ENCODE measurements at regions not wholly inside any gene's neighbourhood (a gene's known extent, or its start where the extent isn't known, plus 50 kb on each side); places are given as distances from the start of the nearest gene placed in this dataset.

DNA sequence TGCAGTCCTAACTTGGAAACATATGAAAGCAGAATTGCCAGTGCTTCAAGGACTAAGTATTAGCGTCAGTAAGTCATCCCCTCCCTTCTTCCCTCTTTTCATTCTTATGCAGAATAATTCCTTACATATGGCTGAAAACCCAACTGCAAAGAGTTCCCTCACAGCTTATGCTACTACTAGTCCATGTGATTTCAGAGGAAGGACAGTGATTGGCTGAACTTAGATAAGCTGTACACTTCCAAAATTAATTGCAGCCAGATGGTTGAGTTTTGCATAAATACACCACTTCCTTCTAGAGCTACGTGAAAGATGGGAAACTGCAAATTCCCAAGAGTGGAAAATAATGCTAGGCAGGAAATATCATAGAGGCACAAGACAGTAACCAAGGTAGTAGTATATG lies 730.4 kb downstream of the OLFM4 start:
- H3K4me3 ChIP-seq (ENCODE audit: low read depth, poor library complexity, severe bottlenecking): no peak overlapping the region
- intact Hi-C loops (cut with DNase I; ENCODE audit: low total_unique reads): no loop called here
- no peak for DNase-seq (ENCODE audit: low spot score in 2 of 2)
- TF ChIP-seq, protein P1, sequence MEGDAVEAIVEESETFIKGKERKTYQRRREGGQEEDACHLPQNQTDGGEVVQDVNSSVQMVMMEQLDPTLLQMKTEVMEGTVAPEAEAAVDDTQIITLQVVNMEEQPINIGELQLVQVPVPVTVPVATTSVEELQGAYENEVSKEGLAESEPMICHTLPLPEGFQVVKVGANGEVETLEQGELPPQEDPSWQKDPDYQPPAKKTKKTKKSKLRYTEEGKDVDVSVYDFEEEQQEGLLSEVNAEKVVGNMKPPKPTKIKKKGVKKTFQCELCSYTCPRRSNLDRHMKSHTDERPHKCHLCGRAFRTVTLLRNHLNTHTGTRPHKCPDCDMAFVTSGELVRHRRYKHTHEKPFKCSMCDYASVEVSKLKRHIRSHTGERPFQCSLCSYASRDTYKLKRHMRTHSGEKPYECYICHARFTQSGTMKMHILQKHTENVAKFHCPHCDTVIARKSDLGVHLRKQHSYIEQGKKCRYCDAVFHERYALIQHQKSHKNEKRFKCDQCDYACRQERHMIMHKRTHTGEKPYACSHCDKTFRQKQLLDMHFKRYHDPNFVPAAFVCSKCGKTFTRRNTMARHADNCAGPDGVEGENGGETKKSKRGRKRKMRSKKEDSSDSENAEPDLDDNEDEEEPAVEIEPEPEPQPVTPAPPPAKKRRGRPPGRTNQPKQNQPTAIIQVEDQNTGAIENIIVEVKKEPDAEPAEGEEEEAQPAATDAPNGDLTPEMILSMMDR (IDR thresholded peaks at IDR 0.05): no peak
- TF ChIP-seq POLR2A (IDR thresholded peaks at IDR 0.05): no peak
- WGBS, 2 donors: 25 to 42% methylated on average over 2 of the region's 2 CpGs

GRCh38 chr13:53775807-53776206 lies 747.2 kb downstream of the OLFM4 start:
- TF ChIP-seq, protein P1 (IDR thresholded peaks at IDR 0.05): no peak
- no peak for TF ChIP-seq POLR2A (IDR thresholded peaks at IDR 0.05)
- DNase-seq (ENCODE audit: low spot score in 2 of 2): no peak
- 78 to 90% methylated on average over 1 of the region's 1 CpG for whole genome bisulfite sequencing, 2 donors
- no peak overlapping the region for H3K4me3 ChIP-seq (ENCODE audit: low read depth, poor library complexity, severe bottlenecking)
- intact Hi-C loops (cut with DNase I; ENCODE audit: low total_unique reads): no loop called here

DNA sequence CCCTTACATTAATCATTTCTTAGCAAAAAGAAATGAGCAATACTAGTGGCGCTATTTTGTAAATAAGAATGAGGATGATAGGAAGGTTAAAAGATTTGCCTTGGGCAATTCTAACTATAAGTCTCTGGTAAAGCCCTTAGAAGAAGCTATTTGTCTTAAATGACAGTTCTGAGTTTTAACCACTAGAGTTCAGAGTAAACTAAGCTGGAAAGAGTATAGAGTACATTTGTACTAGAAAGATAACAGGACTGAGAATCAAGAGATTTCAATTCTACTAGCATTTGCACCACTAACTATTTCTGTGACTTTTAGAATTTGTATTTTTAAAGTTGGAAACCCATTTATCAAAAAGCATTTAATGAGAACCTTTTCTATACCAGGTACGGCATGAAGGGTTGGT lies 750.3 kb downstream of the OLFM4 start:
- no peak overlapping the region for H3K4me3 ChIP-seq (ENCODE audit: low read depth, poor library complexity, severe bottlenecking)
- 64 to 66% methylated on average over 2 of the region's 2 CpGs for WGBS, 2 donors
- no peak for DNase-seq (ENCODE audit: low spot score in 2 of 2)
- intact Hi-C loops (cut with DNase I; ENCODE audit: low total_unique reads): no loop called here
- TF ChIP-seq, protein P1 (IDR thresholded peaks at IDR 0.05): no peak
- no peak for TF ChIP-seq POLR2A (IDR thresholded peaks at IDR 0.05)

- H3K4me3 ChIP-seq (ENCODE audit: low read depth, poor library complexity, severe bottlenecking): no peak overlapping the region
- no peak for DNase-seq (ENCODE audit: low spot score in 2 of 2)
- intact Hi-C loops (cut with DNase I; ENCODE audit: low total_unique reads): no loop called here
- WGBS, 2 donors: 26 to 29% methylated on average over 6 of the region's 6 CpGs
- no peak for TF ChIP-seq POLR2A (IDR thresholded peaks at IDR 0.05)
- TF ChIP-seq, protein P1 (IDR thresholded peaks at IDR 0.05): no peak
Observed at GRCh38 chr13:53781941-53782340, 753.3 kb downstream of the OLFM4 start.

DNA sequence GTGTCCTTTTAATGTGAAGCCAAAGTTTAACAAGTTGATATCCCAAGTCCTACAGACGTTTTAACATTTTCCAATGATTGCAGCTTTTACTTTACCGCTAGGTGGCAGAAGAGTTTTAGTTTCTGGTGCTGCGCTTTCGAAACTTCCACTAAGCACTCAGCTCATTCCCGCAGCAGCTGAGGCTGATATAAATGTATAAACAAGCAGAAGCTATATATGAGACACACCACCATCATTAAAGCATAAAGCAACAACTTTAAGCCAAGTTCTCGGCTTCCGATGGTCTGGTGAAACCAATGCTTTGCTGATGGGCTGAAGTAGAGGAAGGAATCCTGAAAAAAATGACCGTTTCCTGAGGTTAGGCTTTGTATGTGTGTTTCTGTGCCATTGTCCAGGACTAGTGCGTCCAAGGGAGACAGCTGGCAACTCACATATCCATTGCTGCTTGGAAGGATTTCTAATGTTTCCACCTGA lies 753.9 kb downstream of the OLFM4 start:
- TF ChIP-seq, protein P1 (IDR thresholded peaks at IDR 0.05): no peak
- no peak for TF ChIP-seq POLR2A (IDR thresholded peaks at IDR 0.05)
- H3K4me3 ChIP-seq (ENCODE audit: low read depth, poor library complexity, severe bottlenecking): no peak overlapping the region
- intact Hi-C loops (cut with DNase I; ENCODE audit: low total_unique reads): no loop called here
- no peak for DNase-seq (ENCODE audit: low spot score in 2 of 2)
- 2 to 6% methylated on average over 9 of the region's 9 CpGs for WGBS, 2 donors

GRCh38 chr13:53783471-53783870 lies 754.9 kb downstream of the OLFM4 start:
- DNase-seq (ENCODE audit: low spot score in 2 of 2): no peak
- no peak for TF ChIP-seq POLR2A (IDR thresholded peaks at IDR 0.05)
- TF ChIP-seq, protein P1 (IDR thresholded peaks at IDR 0.05): no peak
- intact Hi-C loops (cut with DNase I; ENCODE audit: low total_unique reads): no loop called here
- WGBS, 2 donors: 78 to 90% methylated on average over 10 of the region's 10 CpGs
- no peak overlapping the region for H3K4me3 ChIP-seq (ENCODE audit: low read depth, poor library complexity, severe bottlenecking)
